ENCODE measurements at regions not wholly inside any gene's neighbourhood (a gene's known extent, or its start where the extent isn't known, plus 50 kb on each side); places are given as distances from the start of the nearest gene placed in this dataset.
"Not testable (repeated sequence)": the region's sequence is repeated elsewhere in the genome, so short reads cannot be mapped to it uniquely, and the experiment has no call there.

GRCh38 chr7:46107610-46108217 is 186.6 kb upstream of the IGFBP3 start:
- Histone ChIP-seq H3K9me3 (no peaks in the 10 kb centered on the region), H3K27me3 (no peaks in the 10 kb centered on the region), H3K4me3 (ENCODE audit: low read depth, low read length) (no peak overlapping the region), H3K4me1 (no peaks in the 10 kb centered on the region), H3K36me3 (no peaks in the 10 kb centered on the region)
- no peak for TF ChIP-seq CTCF (IDR thresholded peaks at IDR 0.05; ENCODE audit: low read depth, low read length)
- no peak for DNase-seq

DNA sequence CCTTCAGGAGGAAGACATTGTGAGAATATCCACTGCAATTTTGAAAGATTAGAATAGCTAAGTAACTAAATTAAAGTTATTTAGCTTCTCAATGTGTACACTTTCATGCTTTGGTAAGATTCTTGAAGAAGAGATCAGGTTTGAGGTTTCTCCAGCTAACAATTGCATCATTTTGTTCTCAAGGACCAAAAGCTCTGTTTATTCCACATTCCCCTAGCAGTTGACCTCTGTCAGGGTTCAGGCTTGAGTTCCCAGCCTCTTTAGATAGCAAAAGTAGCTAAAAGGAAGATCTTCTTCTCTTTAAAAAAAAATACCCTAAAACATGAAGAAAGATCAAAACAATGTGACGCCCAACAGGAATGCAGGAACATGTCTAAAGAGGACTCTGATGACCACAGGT is 179.4 kb upstream of the IGFBP3 start:
- Histone ChIP-seq H3K9me3 (no peaks in the 10 kb centered on the region), H3K36me3 (no peaks in the 10 kb centered on the region), H3K4me1 (no peaks in the 10 kb centered on the region), H3K4me3 (ENCODE audit: low read depth, low read length) (no peak overlapping the region), H3K27me3 (no peaks in the 10 kb centered on the region; the same call in 1 of the 2 replicates)
- no peak for TF ChIP-seq CTCF (IDR thresholded peaks at IDR 0.05; ENCODE audit: low read depth, low read length)
- no peak for DNase-seq

DNA sequence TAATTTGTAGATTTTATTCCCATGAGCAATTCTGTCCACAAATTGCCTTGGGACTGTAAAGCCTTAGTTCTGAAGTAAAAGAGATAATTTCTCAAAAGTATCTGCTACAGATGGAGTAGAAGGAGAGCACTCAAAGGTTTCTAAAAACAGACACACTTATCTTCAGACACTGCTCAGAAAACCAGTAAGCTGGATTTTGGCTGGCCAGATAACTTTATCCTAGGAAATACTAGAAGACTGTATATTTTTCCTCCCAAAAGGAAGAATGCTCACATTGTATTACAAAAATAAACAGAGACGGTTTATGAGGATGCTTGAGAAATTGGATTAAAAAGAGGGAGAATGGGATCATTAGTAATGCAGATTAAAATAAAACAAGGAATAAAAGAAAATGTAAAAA is 178.0 kb upstream of the IGFBP3 start:
- Histone ChIP-seq H3K36me3 (no peaks in the 10 kb centered on the region), H3K4me3 (ENCODE audit: low read depth, low read length) (no peak overlapping the region), H3K4me1 (no peaks in the 10 kb centered on the region), H3K9me3 (no peaks in the 10 kb centered on the region), H3K27me3 (no peaks in the 10 kb centered on the region; the same call in 1 of the 2 replicates)
- DNase-seq: no peak
- TF ChIP-seq CTCF (IDR thresholded peaks at IDR 0.05; ENCODE audit: low read depth, low read length): no peak

GRCh38 chr7:46091071-46091470 is 170.0 kb upstream of the IGFBP3 start:
- Histone ChIP-seq H3K27me3 (no peaks in the 10 kb centered on the region; the same call in 1 of the 2 replicates), H3K4me1 (no peaks in the 10 kb centered on the region), H3K4me3 (ENCODE audit: low read depth, low read length) (no peak overlapping the region), H3K36me3 (no peaks in the 10 kb centered on the region), H3K9me3 (no peaks in the 10 kb centered on the region)
- no peak for DNase-seq
- no peak for TF ChIP-seq CTCF (IDR thresholded peaks at IDR 0.05; ENCODE audit: low read depth, low read length)

GRCh38 chr7:46089281-46089680 is 168.2 kb upstream of the IGFBP3 start:
- Histone ChIP-seq H3K4me1 (no peaks in the 10 kb centered on the region), H3K4me3 (ENCODE audit: low read depth, low read length) (no peak overlapping the region), H3K9me3 (no peaks in the 10 kb centered on the region; the same call in 1 of the 2 replicates), H3K36me3 (no peaks in the 10 kb centered on the region), H3K27me3 (no peaks in the 10 kb centered on the region)
- DNase-seq: no peak
- TF ChIP-seq CTCF (IDR thresholded peaks at IDR 0.05; ENCODE audit: low read depth, low read length): no peak

- not testable (repeated sequence) for DNase-seq; H3K9me3 ChIP-seq; H3K4me1 ChIP-seq; H3K4me3 ChIP-seq (ENCODE audit: low read depth, low read length); H3K27me3 ChIP-seq; H3K36me3 ChIP-seq
Measured at GRCh38 chr7:46088486-46088885, 167.4 kb upstream of the IGFBP3 start.

Data from BE2C (cell line).